ENCODE measurements at regions not wholly inside any gene's neighbourhood (a gene's known extent, or its start where the extent isn't known, plus 50 kb on each side); places are given as distances from the start of the nearest gene placed in this dataset.

GRCh38 chr1:47672622-47673021, 234.8 kb downstream of the FOXD2 start:
- no peak for DNase-seq

- DNase-seq = no peak
Observed at GRCh38 chr1:47674189-47674588, 236.3 kb downstream of the FOXD2 start.

- DNase-seq = no peak
Observed at GRCh38 chr1:47675047-47675675, 237.3 kb downstream of the FOXD2 start.

- DNase-seq = no peak
Observed at GRCh38 chr1:47675721-47676120, 237.9 kb downstream of the FOXD2 start.

GRCh38 chr1:47676311-47677054, 238.6 kb downstream of the FOXD2 start:
- DNase-seq = no peak

GRCh38 chr1:47677241-47677940, 239.5 kb downstream of the FOXD2 start:
- no peak for DNase-seq

- no peak for DNase-seq
Observed at GRCh38 chr1:47678464-47678980, 240.7 kb downstream of the FOXD2 start.

GRCh38 chr1:47679301-47679791, 241.5 kb downstream of the FOXD2 start:
- DNase-seq = no peak

GRCh38 chr1:47679826-47680225, 242.0 kb downstream of the FOXD2 start:
- DNase-seq = no peak

- DNase-seq = peak; percentile 32
Observed at GRCh38 chr1:47680815-47681475, 243.1 kb downstream of the FOXD2 start.

- DNase-seq = peak; percentile 42
Observed at GRCh38 chr1:47681735-47682134, 243.9 kb downstream of the FOXD2 start.

GRCh38 chr1:47682198-47682597, 244.4 kb downstream of the FOXD2 start:
- peak; percentile 33 for DNase-seq

GRCh38 chr1:47682786-47683350, 245.0 kb downstream of the FOXD2 start:
- DNase-seq = peak; percentile 33

GRCh38 chr1:47683401-47683800, 245.6 kb downstream of the FOXD2 start:
- no peak for DNase-seq

- no peak for DNase-seq
Observed at GRCh38 chr1:47684518-47684917, 246.7 kb downstream of the FOXD2 start.

GRCh38 chr1:47684964-47685762, 247.3 kb downstream of the FOXD2 start:
- DNase-seq = peak; percentile 24

- no peak for DNase-seq
Observed at GRCh38 chr1:47685763-47686066, 247.9 kb downstream of the FOXD2 start.

- peak; percentile 42 for DNase-seq
Observed at GRCh38 chr1:47686731-47687630, 249.1 kb downstream of the FOXD2 start.

- DNase-seq = peak; percentile 26
Observed at GRCh38 chr1:47687631-47688460, 250.0 kb downstream of the FOXD2 start.
